Germinal center (tissue), 1 donor: ENCODE measurements at regions not wholly inside any gene's neighbourhood (a gene's known extent, or its start where the extent isn't known, plus 50 kb on each side); places are given as distances from the start of the nearest gene placed in this dataset.

ENCODE experiments used
- DNase-seq: peaks from one replicate; pipeline ENCODE4 v3.0.0; 2012; ENCODE audit warnings: mixed read lengths, low spot score

DNA sequence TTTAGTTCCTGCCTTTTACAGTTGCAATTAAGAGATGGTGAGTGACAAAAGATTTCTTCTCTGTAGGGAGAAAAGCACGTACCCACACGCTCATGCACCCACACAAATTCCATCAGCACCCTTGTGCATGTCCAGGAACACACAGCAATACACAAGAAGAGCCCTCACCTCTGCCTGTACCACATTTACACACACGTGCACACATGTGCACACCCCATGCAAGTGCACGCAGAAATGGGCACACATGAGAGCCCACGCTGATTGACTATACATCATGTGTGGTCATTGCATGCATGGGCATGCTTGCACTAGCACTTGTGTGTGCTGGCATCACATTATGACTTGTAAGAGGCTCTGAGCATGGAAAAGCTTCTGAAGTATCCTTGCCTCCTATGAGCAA, 70.5 kb downstream of the SERPINA3 start:
- DNase-seq, result no peak

DNA sequence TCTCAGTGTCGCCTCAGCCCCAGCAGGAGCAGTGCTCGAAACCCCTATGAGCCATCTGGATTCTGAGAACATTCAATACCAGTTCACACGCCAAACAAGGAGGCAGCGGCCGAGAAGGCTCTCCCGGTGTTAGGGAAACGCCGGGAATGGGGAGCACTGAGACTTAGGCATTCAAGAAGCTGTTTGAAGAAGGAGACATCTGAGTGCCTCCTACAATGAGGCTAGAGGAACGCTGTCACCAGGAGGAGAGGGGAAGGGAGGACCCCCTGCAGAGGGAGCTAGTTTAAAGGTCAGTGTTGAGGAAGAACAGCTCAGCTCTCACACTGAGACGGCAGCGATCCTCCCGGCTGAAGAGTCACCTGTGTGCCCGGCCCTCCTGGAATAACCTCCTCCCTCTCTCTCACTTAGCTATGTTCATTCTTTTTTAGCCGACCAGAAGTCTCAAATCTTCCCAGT, 69.9 kb downstream of the SERPINA3 start:
- no peak for DNase-seq

DNA sequence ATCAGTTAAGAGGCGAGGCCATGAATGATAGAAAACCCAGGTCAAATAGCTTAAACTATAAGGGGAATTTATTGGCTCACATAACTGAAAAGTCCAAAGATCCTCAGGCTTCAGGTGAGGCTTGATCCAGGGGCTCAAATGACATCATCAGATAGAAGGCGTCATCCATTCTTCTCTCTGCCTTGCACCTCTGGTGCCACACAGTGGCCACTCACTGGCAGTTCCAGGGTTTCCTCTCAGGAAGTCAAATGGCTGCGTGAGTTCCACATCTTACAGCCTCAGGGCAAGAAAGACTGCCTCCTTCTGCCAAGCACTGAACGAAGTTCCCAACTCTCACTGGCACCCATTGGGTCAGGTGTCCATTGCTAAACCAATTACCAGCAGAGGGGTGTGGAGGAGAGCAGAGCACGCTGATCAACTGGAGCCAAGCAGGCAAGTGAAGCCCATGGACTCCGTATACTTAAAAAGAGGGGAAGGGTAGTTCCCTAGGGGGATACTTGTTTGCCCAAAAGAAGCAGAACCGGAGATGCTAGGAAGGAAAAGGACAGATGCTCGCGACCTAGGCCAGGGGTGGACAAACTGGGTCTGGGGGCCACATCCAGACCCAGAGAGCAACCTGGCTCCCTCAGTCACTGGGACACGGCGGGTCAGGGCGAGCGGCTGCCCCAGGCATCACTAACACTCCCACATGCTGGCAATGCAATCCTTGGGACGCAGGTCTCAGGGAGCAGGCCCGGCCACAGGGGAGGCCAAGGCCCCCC, 69.3 kb downstream of the SERPINA3 start:
- peak; percentile 20 for DNase-seq

DNA sequence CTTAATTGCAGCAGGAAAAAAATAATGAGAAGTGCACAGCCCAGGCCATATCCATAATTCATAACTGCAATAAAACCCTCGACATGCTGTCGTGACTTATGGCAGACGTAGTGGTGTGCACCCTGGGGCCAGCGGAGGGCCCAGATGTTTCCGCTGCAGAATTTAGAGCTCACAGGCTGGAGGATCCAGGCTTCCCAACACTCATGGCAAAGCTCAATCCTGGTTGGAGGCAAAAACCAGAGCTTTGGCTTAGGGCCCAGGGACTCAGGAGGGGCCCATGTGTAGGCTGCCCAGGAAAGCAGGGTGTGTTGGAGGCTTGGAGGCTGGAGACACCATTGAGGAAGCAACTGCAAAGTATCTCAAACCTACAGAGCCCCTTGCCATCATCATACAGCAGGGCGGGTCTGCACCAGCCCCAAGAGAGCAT, 68.7 kb downstream of the SERPINA3 start:
- DNase-seq, result no peak

GRCh38 chr14:94679937-94680861, 68.0 kb downstream of the SERPINA3 start:
- no peak for DNase-seq

DNA sequence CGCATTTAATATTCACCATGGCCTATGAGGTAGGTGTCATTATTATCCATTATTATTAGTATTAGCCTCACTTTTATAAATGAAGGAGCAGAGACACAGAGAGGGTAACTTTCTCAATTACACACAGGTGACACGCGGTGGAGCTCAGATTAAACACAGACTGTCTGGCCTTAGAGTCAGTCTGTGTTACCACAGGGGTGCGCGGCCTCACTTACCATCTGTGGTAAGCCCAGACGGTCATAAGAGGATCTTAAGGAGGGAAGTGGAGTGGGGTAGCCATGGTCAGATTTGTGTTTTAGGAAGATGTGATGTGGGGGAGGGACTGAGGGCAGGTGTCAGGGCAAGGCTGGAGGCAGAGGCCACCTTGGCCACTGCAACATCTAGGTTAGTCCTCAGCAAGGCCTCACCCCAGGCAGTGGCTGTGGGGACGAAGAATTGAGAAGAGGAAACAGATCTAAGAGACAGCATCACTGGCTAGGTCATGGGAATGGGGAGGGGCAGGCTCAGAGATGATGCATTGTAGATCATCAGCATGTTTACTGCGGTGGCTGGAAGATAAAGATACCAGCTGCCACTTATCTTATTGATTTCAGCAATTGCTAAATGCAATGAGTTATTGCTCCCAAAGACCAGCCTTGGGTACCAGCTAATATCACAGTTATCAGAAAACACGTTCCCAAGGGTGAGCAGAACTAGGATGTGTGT, 67.1 kb downstream of the SERPINA3 start:
- DNase-seq, result no peak

- no peak for DNase-seq
Measured at GRCh38 chr14:94677747-94678146, 65.6 kb downstream of the SERPINA3 start.

- DNase-seq, result no peak
Measured at GRCh38 chr14:94677213-94677612, 65.0 kb downstream of the SERPINA3 start.

DNA sequence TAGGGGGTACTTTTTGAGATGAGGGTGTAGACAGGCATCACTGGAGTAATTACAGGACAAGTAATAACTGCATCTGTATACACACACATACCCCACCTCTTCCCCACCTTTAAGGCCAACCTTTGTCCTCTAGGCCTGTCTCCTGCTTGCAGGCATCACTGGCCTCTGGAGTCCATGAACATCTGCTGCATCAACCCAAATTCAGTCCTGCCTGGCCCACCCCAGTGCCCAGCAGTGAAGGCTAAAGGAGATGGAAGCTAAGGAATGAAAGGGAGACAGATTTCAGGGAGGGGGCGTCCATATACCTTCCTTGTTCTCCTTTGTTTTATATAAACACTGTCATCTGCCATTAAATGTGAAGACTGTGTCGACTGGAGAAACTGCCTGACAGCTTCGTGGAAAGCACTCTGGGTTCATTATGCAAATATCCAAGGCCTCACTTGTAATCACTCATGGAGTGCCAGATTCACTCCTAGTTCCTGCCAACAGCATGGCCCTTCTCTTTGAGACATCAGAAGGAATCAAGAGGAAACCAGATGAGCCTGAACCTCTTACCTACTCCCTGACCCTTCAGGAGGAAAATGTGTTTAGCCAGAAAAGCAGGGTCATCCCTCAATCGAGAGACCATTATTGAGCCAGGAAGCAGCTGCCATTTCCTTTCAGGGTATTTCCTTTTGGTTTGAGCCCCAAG, 64.4 kb downstream of the SERPINA3 start:
- no peak for DNase-seq

- no peak for DNase-seq
Measured at GRCh38 chr14:94675036-94675435, 62.8 kb downstream of the SERPINA3 start.

DNA sequence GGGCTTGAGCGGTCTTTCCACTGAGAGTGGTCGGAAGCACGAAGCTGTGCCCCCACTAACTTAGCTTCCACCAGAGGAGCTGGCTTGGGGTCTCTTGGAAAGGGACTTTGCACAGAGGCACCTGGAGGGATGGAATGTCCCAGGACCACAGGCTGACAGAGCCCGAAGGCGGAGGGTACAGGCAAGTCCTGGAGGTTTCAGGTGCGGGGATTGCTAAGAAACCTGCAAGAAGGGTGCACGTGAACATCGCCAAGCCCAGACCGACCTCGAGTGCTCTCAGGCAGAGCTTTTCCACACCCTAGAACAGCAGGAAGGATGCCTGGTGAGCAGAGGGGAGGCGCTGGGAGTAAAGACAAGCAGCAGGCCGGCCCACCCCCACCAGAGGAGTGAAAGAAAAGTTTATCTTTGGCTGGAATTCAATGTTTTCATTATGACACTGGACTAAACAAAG, 61.6 kb downstream of the SERPINA3 start:
- no peak for DNase-seq
